SK-N-SH (cell line): ENCODE measurements at regions not wholly inside any gene's neighbourhood (a gene's known extent, or its start where the extent isn't known, plus 50 kb on each side); places are given as distances from the start of the nearest gene placed in this dataset.

ENCODE experiments used
- CTCF ChIA-PET: fragments of 300-600, 350-600 bp; formaldehyde crosslinking; extraction: SDS; loops from one replicate; lab custom pipeline; 2021; lab: Yijun Ruan, JAX
- POLR2A ChIA-PET: fragments of 350-600 bp; sonication (Branson Sonifier 250); formaldehyde crosslinking; extraction: SDS; loops from one replicate; lab custom pipeline; 2020; ENCODE audit warnings: antibody characterized with exemption, inconsistent platforms; lab: Yijun Ruan, JAX
- DNase-seq: peaks from one replicate; pipeline ENCODE4 v3.0.0; 2012
- H2AFZ ChIP-seq: fragments of 200-600 bp; sonication (generic); 2 replicates; pipeline ENCODE4 v1.8.1; 2016; ENCODE audit warnings: antibody characterized with exemption, mild to moderate bottlenecking, low read depth
- H3F3A ChIP-seq: fragments of 200-600 bp; sonication (generic); replicated peaks from 2 replicates; pipeline ENCODE3; 2016; ENCODE audit warnings: antibody characterized with exemption, mild to moderate bottlenecking; ENCODE audit not compliant: insufficient read depth
- H3K27ac ChIP-seq, 2 experiments: fragments of 200-500 bp in 1 of 2; fragments of 200-600 bp in 1 of 2; sonication (Bioruptor generic) in 1 of 2; sonication (generic), shearing (Covaris generic) in 1 of 2; 2 replicates each; pipeline versions ENCODE4 v1.5.1 to v1.6.1; 2014 to 2016; ENCODE audit warnings: low read depth in 2 of 2, inconsistent platforms in 1 of 2, low read length in 1 of 2, mild to moderate bottlenecking in 1 of 2, mixed read lengths in 1 of 2
- H3K27me3 ChIP-seq: fragments of 200-600 bp; sonication (generic), shearing (Covaris generic); 2 replicates; pipeline ENCODE4 v1.6.1; 2016; ENCODE audit warnings: mixed run types; ENCODE audit not compliant: insufficient read depth
- H3K36me3 ChIP-seq, 2 experiments: fragments of 200-500 bp in 1 of 2; fragments of 200-600 bp in 1 of 2; sonication (Bioruptor generic) in 1 of 2; sonication (generic) in 1 of 2; replicated peaks in 1 of 2; 2 replicates each; pipeline versions ENCODE3 to v1.5.1; 2014 to 2016; ENCODE audit warnings: low read length in 1 of 2, mild to moderate bottlenecking in 1 of 2; ENCODE audit not compliant: insufficient read depth in 2 of 2, control insufficient read depth in 1 of 2
- H3K4me1 ChIP-seq, 2 experiments: fragments of 200-500 bp in 1 of 2; fragments of 200-600 bp in 1 of 2; sonication (Bioruptor generic) in 1 of 2; sonication (generic), shearing (Covaris generic) in 1 of 2; 2 replicates each; pipeline versions ENCODE4 v1.5.1 to v1.6.1; 2014 to 2016; ENCODE audit warnings: low read depth in 1 of 2, low read length in 1 of 2, mixed run types in 1 of 2; ENCODE audit not compliant: insufficient read depth in 2 of 2, control insufficient read depth in 1 of 2
- H3K4me2 ChIP-seq: fragments of 200-600 bp; sonication (generic), shearing (Covaris generic); 2 replicates; pipeline ENCODE4 v1.6.1; 2017; ENCODE audit warnings: mixed run types
- H3K4me3 ChIP-seq, 2 experiments: fragments of 200-500 bp in 1 of 2; fragments of 200-600 bp in 1 of 2; sonication (Bioruptor generic) in 1 of 2; sonication (generic), shearing (Covaris generic) in 1 of 2; 2 replicates each; pipeline versions ENCODE4 v1.5.1 to v1.8.1; 2014 to 2016; ENCODE audit warnings: low read depth in 2 of 2, inconsistent platforms in 1 of 2, low read length in 1 of 2, mild to moderate bottlenecking in 1 of 2, mixed read lengths in 1 of 2, moderate library complexity in 1 of 2
- H3K79me2 ChIP-seq: fragments of 200-600 bp; sonication (generic); 2 replicates; pipeline ENCODE4 v1.8.1; 2017; ENCODE audit warnings: mild to moderate bottlenecking; ENCODE audit not compliant: insufficient read depth
- H3K9ac ChIP-seq: fragments of 200-600 bp; sonication (generic); 2 replicates; pipeline ENCODE4 v1.6.1; 2017; ENCODE audit warnings: mixed run types
- H3K9me2 ChIP-seq: fragments of 200-600 bp; sonication (generic); 2 replicates; pipeline ENCODE4 v1.6.1; 2017; ENCODE audit warnings: mixed run types
- H3K9me3 ChIP-seq: fragments of 200-600 bp; sonication (generic); 2 replicates; pipeline ENCODE4 v1.6.1; 2017; ENCODE audit warnings: mixed run types, mild to moderate bottlenecking, moderate library complexity
- H4K20me1 ChIP-seq: fragments of 200-600 bp; sonication (generic); 2 replicates; pipeline ENCODE4 v1.6.1; 2017; ENCODE audit warnings: mild to moderate bottlenecking, mixed run types; ENCODE audit not compliant: insufficient read depth
- ELF1 ChIP-seq: IDR thresholded peaks from 2 replicates; pipeline ENCODE4 v1.4.0; 2012
- EP300 ChIP-seq, 2 experiments: IDR thresholded peaks; 2 replicates each; pipeline versions ENCODE4 v1.4.0 to v1.6.1; 2012; ENCODE audit warnings: borderline replicate concordance in 1 of 2, low read depth in 1 of 2, low read length in 1 of 2
- FOSL2 ChIP-seq: IDR thresholded peaks from 2 replicates; pipeline ENCODE4 v1.4.0; 2012; ENCODE audit warnings: low read depth, mild to moderate bottlenecking, moderate library complexity, borderline replicate concordance
- FOXJ3 ChIP-seq: sonication (generic); formaldehyde crosslinking; IDR thresholded peaks from 2 replicates; pipeline ENCODE4 v1.5.1; 2020; ENCODE audit warnings: mild to moderate bottlenecking, missing genetic modification reagents
- FOXM1 ChIP-seq: IDR thresholded peaks from 2 replicates; pipeline ENCODE4 v1.4.0; 2012; ENCODE audit warnings: low read depth, mild to moderate bottlenecking
- GABPA ChIP-seq: IDR thresholded peaks from 2 replicates; pipeline ENCODE4 v1.4.0; 2012; ENCODE audit warnings: low read depth, mild to moderate bottlenecking
- GATA2 ChIP-seq: sonication (generic); formaldehyde crosslinking; IDR thresholded peaks from 2 replicates; pipeline ENCODE4 v1.5.0; 2020; ENCODE audit warnings: mild to moderate bottlenecking, missing genetic modification reagents
- JUND ChIP-seq: IDR thresholded peaks from 2 replicates; pipeline ENCODE4 v1.4.0; 2012
- MEF2A ChIP-seq: IDR thresholded peaks from 2 replicates; pipeline ENCODE4 v1.4.0; 2012; ENCODE audit warnings: low read depth, borderline replicate concordance
- MXI1 ChIP-seq: IDR thresholded peaks from 2 replicates; pipeline ENCODE4 v1.6.1; 2012; ENCODE audit warnings: mild to moderate bottlenecking, low read depth, low read length, improper control_type of control experiment
- NFIC ChIP-seq: IDR thresholded peaks from 2 replicates; pipeline ENCODE4 v1.4.0; 2012; ENCODE audit warnings: borderline replicate concordance
- NRF1 ChIP-seq: IDR thresholded peaks from 2 replicates; pipeline ENCODE4 v1.6.1; 2012; ENCODE audit warnings: low read depth, mild to moderate bottlenecking, low read length
- RCOR1 ChIP-seq: fragments of 150-350 bp; IDR thresholded peaks from 2 replicates; pipeline ENCODE4 v1.6.1; 2017; ENCODE audit warnings: antibody characterized with exemption, low read length
- SIN3A ChIP-seq: IDR thresholded peaks from 2 replicates; pipeline ENCODE4 v1.6.1; 2012; ENCODE audit warnings: low read depth, mild to moderate bottlenecking, low read length, moderate library complexity, borderline replicate concordance
- SMC3 ChIP-seq: IDR thresholded peaks from 2 replicates; pipeline ENCODE4 v1.6.1; 2012; ENCODE audit warnings: low read depth, low read length, improper control_type of control experiment
- TAF1 ChIP-seq: IDR thresholded peaks from 2 replicates; pipeline ENCODE4 v1.6.1; 2012; ENCODE audit warnings: low read depth, mild to moderate bottlenecking, low read length, moderate library complexity, borderline replicate concordance
- WGBS: methylation state at CpG from one replicate; pipeline ENCODE4 v1.1.6; 2017; ENCODE audit warnings: low lambda C conversion rate; 5-methylcytosine and 5-hydroxymethylcytosine counted together
- TF ChIP-seq, protein P1 (sequence below): fragments of 200-600 bp; sonication (generic); IDR thresholded peaks from 2 replicates; pipeline ENCODE4 v1.6.1; 2017; ENCODE audit warnings: antibody characterized with exemption, mild to moderate bottlenecking, moderate library complexity
- TF ChIP-seq, protein P2 (sequence below): IDR thresholded peaks from 2 replicates; pipeline ENCODE4 v1.4.0; 2012; ENCODE audit warnings: low read depth, borderline replicate concordance
- TF ChIP-seq, protein P3 (sequence below): IDR thresholded peaks from 2 replicates; pipeline ENCODE4 v1.4.0; 2012; ENCODE audit warnings: low read depth, borderline replicate concordance
- TF ChIP-seq, protein P4 (sequence below): IDR thresholded peaks from 2 replicates; pipeline ENCODE4 v1.6.1; 2012; ENCODE audit warnings: mild to moderate bottlenecking, low read depth, low read length, moderate library complexity

DNA sequence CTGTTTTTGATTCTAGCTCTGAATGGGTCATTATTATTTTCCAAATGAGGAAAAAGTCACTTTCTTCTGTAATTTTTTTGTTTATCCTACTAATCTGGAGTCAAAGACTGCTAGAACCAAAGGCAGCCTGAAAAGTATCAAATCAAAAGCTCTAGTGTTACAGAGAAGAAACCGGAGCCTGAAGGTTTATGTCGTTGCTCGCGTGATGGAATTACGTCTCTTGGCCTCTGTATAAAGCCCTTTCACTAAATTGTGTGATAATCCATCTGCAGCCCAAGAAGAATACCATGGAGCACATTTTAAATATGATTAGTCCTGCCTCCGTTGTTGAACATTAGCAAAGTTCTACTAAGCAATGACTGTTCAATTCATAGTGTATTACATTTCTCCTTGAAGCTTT lies 738.6 kb downstream of the C6orf118 start (continued):
- TF ChIP-seq, protein P1, sequence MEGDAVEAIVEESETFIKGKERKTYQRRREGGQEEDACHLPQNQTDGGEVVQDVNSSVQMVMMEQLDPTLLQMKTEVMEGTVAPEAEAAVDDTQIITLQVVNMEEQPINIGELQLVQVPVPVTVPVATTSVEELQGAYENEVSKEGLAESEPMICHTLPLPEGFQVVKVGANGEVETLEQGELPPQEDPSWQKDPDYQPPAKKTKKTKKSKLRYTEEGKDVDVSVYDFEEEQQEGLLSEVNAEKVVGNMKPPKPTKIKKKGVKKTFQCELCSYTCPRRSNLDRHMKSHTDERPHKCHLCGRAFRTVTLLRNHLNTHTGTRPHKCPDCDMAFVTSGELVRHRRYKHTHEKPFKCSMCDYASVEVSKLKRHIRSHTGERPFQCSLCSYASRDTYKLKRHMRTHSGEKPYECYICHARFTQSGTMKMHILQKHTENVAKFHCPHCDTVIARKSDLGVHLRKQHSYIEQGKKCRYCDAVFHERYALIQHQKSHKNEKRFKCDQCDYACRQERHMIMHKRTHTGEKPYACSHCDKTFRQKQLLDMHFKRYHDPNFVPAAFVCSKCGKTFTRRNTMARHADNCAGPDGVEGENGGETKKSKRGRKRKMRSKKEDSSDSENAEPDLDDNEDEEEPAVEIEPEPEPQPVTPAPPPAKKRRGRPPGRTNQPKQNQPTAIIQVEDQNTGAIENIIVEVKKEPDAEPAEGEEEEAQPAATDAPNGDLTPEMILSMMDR: no peak
- TF ChIP-seq EP300 (IDR thresholded peaks at IDR 0.05; ENCODE audit: borderline replicate concordance in 1 of 2, low read depth in 1 of 2, low read length in 1 of 2) (no peak), MEF2A (no peak), MXI1 (no peak), JUND (no peak)

GRCh38 chr6:164569509-164569908 lies 739.9 kb downstream of the C6orf118 start:
- Histone ChIP-seq H3K4me3 (no peak overlapping the region), H3K79me2 (no peaks in the 10 kb centered on the region), H3K9ac (no peak overlapping the region), H3F3A (no peaks in the 10 kb centered on the region), H3K27me3 (no peaks in the 10 kb centered on the region), H3K4me2 (no peak overlapping the region), H3K9me3 (no peaks in the 10 kb centered on the region), H3K4me1 (no peaks in the 10 kb centered on the region), H3K36me3 (no peaks in the 10 kb centered on the region), H4K20me1 (no peaks in the 10 kb centered on the region), H3K27ac (no peak overlapping the region), H2AFZ (no peak overlapping the region), H3K9me2 (no peaks in the 10 kb centered on the region)
- DNase-seq: no peak
- CTCF ChIA-PET: no interaction called here
- POLR2A ChIA-PET: no interaction called here
- 0% methylated on average over 1 of the region's 1 CpG for WGBS
- TF ChIP-seq, protein P2, sequence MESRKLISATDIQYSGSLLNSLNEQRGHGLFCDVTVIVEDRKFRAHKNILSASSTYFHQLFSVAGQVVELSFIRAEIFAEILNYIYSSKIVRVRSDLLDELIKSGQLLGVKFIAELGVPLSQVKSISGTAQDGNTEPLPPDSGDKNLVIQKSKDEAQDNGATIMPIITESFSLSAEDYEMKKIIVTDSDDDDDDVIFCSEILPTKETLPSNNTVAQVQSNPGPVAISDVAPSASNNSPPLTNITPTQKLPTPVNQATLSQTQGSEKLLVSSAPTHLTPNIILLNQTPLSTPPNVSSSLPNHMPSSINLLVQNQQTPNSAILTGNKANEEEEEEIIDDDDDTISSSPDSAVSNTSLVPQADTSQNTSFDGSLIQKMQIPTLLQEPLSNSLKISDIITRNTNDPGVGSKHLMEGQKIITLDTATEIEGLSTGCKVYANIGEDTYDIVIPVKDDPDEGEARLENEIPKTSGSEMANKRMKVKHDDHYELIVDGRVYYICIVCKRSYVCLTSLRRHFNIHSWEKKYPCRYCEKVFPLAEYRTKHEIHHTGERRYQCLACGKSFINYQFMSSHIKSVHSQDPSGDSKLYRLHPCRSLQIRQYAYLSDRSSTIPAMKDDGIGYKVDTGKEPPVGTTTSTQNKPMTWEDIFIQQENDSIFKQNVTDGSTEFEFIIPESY: no peak
- no peak for TF ChIP-seq GABPA
- no peak for TF ChIP-seq SMC3
- TF ChIP-seq, protein P3, sequence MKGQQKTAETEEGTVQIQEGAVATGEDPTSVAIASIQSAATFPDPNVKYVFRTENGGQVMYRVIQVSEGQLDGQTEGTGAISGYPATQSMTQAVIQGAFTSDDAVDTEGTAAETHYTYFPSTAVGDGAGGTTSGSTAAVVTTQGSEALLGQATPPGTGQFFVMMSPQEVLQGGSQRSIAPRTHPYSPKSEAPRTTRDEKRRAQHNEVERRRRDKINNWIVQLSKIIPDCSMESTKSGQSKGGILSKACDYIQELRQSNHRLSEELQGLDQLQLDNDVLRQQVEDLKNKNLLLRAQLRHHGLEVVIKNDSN: no peak
- no peak for TF ChIP-seq NRF1
- no peak for TF ChIP-seq MEF2A
- TF ChIP-seq JUND: no peak
- TF ChIP-seq FOXJ3: no peak

DNA sequence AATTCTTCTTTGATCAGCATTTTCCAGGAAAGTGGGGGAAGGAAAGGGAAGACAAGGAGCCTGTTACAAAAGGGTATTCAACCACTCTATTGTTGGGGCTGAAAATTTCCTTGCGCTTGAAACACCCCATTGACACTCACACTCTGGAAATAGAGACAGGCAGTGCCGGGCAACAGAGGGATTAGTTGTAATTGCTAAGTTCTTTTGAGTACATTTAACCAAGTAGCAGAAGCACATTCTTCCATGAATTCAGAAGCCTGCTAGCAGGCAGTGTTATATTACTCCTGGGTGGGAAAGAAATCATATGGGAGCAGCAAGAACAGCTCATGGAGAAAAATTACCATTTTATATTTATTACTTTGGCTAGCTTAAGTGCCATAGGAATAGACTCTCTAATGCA lies 745.5 kb downstream of the C6orf118 start:
- no peaks in the 10 kb centered on the region for H3K4me1 ChIP-seq
- ChIA-PET POLR2A (no interaction called here), CTCF (no interaction called here)
- H3K9me2 ChIP-seq: no peaks in the 10 kb centered on the region
- H3K27ac ChIP-seq: no peak overlapping the region
- no peaks in the 10 kb centered on the region for H3K79me2 ChIP-seq
- peaks cover 3% of the 10 kb centered on the region; the same call in 1 of the 2 replicates for H3K9me3 ChIP-seq
- H3F3A ChIP-seq: no peaks in the 10 kb centered on the region
- H3K4me3 ChIP-seq: no peak overlapping the region
- H3K4me2 ChIP-seq: no peak overlapping the region
- no peaks in the 10 kb centered on the region for H3K27me3 ChIP-seq
- no peaks in the 10 kb centered on the region for H3K36me3 ChIP-seq
- DNase-seq: no peak
- no peaks in the 10 kb centered on the region for H4K20me1 ChIP-seq
- H3K9ac ChIP-seq: no peak overlapping the region
- no peak overlapping the region for H2AFZ ChIP-seq
- WGBS: 30% methylated on average over 2 of the region's 2 CpGs
- TF ChIP-seq SIN3A (no peak), FOXM1 (no peak), NFIC (no peak), FOXJ3 (no peak), ELF1 (no peak), RCOR1 (no peak), GABPA (no peak), TAF1 (no peak), MEF2A (no peak), GATA2 (CRISPR knock-in tag) (no peak), FOSL2 (no peak)
- TF ChIP-seq, protein P4, sequence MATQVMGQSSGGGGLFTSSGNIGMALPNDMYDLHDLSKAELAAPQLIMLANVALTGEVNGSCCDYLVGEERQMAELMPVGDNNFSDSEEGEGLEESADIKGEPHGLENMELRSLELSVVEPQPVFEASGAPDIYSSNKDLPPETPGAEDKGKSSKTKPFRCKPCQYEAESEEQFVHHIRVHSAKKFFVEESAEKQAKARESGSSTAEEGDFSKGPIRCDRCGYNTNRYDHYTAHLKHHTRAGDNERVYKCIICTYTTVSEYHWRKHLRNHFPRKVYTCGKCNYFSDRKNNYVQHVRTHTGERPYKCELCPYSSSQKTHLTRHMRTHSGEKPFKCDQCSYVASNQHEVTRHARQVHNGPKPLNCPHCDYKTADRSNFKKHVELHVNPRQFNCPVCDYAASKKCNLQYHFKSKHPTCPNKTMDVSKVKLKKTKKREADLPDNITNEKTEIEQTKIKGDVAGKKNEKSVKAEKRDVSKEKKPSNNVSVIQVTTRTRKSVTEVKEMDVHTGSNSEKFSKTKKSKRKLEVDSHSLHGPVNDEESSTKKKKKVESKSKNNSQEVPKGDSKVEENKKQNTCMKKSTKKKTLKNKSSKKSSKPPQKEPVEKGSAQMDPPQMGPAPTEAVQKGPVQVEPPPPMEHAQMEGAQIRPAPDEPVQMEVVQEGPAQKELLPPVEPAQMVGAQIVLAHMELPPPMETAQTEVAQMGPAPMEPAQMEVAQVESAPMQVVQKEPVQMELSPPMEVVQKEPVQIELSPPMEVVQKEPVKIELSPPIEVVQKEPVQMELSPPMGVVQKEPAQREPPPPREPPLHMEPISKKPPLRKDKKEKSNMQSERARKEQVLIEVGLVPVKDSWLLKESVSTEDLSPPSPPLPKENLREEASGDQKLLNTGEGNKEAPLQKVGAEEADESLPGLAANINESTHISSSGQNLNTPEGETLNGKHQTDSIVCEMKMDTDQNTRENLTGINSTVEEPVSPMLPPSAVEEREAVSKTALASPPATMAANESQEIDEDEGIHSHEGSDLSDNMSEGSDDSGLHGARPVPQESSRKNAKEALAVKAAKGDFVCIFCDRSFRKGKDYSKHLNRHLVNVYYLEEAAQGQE: no peak
